HG03196 (cell line): ENCODE measurements at regions not wholly inside any gene's neighbourhood (a gene's known extent, or its start where the extent isn't known, plus 50 kb on each side); places are given as distances from the start of the nearest gene placed in this dataset.

Source experiments
- ATAC-seq: cut with Tn5 transposase; IDR thresholded peaks from one replicate; pipeline ENCODE4 v1.9.1; 2021; ENCODE audit not compliant: unreplicated experiment

DNA sequence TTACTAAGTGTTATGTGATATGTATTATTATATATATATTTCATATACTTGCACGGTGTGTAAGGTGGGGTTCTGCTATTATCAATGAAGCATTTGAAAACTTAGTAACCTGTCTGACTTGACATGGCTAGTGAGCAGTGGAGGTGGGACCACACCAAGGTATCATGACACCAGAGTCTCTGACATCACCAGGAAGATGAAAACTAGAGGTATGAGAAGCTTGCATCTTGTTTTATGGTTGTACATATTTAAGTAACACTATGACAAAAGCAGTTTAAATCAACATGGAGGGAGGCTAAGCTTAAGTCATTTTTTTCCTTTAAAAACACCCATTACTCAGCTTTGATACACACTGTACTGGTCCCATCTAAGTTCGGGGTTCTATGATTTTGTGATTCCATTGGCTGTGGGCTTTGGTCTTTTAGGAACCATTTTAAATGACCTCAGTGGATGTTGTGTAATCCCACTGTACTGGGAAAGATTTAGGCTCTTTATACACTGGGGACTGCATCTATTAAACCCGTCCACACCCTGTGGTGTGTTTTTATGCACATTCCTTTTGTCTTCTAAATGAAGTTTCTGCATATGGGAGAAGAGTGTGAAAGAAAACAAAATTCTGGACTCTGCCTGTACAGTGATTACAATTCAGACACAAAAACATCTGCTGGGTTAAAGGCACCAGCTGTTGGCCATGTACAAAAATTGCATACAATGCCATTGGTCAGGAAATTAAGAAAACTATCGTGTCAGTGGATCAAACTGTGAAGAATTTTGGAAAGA is 570.6 kb downstream of the SPRY1 start:
- no peak for ATAC-seq

DNA sequence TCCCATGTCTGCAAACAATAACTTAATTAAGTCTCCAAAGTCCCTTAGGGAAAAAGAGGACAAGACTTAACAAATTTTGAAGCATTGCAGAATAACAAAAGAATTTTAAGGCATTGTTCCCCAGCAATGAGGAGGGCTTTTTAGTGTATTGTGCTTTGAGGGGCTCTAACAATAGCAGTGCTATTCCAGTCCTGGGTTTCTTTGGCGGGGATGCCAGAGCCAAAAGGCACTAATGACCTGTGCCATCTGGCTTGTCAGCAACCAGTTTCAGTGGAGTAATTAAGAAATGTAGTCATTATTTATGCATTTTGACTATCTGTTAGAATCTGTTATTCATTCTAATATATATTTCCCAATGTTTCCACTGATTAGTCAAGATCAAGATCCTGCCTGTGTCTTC is 575.4 kb downstream of the SPRY1 start:
- ATAC-seq, result no peak

DNA sequence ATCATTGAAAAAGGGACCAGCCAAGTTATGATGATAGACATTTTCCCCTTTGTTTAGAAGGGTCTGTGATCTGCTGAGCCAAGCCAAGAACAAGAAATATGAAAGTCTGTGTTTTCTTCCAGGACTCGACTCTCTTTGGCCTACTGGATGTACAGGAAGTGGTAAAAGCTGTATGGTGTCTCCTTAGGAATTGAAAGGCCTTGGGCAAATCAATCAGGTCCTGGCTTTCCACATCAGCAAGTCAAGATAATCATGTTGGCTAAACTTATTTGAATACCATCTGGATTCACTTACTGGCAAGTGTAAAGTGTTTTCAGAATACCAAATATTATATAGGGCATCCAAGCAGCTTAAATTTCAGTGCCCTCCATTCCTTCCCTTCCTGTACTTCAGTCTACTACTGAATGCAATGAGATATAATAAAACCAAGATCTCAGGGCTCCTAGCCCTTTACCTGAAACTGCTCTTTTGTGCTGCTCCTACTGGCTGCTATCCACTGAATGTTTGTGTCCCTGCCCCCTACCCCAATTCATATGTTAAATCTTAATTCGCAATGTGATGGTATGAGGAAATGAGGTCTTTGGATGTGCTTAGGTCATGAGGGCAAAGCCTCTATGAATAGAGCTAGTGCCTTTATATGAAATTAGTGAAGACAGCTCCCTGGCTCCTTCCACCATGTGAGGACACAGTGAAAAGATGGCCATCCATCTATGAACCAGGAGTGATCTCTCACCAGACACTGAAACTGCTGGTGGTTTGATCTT is 578.0 kb downstream of the SPRY1 start:
- no peak for ATAC-seq

DNA sequence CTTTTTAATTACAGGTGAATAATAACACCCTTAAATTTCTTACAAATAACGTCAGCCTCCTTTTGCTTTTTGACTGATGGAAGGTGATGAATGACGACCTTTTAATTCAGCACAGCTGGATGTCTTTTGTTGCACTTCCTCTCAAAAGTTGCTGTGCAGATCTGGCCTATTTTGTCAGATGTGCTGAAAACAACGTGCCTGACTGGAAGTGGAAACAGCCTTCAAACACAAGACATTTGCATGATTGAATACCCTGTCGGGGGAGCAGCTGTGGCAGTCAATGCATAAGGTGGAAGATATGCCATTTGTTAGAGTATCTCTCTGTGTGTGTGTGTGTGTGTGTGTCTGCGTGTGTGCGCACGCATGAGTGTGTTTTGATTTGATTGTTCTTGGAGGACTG is 579.7 kb downstream of the SPRY1 start:
- no peak for ATAC-seq

DNA sequence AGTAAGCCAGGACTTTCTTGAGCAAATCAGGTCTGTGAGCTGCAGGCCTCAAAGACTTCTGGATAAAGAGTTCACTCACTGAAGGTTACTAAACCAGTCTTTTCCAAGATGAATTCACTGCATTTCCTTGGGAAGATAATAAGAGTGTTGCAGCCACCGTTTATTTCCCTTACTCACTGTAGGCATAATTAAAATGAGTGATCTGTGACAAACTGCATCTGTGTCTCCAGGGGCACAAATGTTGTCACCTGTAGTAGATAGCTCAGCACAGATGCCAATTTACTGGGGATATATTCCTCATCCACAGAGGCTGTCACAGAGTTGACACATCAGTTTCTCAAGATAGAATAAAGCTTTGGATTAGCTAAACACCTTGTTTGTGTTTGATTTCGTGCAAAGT is 580.2 kb downstream of the SPRY1 start:
- ATAC-seq, result no peak

DNA sequence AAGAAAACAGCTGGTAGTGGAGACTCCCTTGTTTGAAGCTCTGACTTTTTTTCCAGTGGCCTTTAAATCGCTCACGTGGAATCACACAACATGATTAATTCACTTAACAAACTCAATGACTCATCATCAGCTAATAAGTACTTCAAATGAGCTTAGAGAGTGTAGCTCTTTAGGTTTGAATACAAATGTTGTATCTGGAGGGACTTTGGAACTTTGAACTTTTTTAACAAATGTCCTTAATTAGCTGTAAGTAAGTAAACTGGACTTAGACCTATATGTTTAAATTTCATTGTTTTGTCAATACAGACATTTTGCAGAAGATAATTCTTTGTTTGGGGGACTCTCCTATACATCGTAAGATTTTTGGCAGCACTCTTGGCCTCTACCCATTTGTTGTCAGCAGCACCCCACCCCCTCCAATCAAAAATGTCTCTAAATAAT is 581.1 kb downstream of the SPRY1 start:
- no peak for ATAC-seq

DNA sequence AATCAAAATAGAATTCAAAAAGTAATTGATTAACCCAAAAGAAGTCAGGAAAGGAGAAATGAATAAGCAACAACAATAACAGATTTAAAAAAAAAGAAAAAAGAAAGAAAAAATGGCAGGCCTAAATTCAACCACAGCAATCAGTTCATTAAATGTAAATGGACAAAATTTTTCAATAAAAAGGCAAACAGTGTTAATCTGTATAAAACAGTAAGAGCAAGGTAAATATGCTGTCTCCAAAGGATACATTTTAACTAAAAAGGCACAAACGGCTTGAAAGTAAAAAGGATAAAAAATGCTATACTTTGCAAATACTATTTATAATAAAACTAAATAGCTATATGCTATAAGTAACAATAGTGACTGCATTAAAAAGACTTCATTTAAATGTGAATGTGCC is 582.0 kb downstream of the SPRY1 start:
- ATAC-seq, result no peak

DNA sequence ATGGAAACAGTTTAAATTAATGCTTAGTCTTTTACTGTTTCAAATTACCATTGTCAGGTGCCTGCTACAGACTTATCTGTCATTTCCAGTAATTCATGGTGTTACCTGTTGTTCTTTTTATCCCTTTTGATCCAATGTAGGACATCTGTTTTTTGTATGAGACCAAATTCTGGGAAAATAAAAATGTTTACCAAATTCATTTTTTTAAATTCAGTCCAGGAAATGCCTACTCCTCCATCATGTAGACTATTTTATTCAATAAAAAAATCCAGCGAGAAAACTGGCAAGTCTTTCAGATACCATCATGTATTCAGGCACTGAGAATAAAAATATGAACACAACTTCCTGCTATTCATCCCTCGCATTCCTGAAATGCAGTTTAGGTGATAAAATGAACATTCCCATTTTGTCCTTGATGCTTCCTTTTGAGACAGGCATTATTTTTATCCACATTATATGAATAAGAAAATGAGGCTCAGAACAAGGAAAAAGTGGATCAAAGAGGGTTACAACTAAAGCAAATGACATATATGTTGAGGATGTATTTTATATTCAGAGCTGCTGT is 584.2 kb downstream of the SPRY1 start:
- no peak for ATAC-seq

DNA sequence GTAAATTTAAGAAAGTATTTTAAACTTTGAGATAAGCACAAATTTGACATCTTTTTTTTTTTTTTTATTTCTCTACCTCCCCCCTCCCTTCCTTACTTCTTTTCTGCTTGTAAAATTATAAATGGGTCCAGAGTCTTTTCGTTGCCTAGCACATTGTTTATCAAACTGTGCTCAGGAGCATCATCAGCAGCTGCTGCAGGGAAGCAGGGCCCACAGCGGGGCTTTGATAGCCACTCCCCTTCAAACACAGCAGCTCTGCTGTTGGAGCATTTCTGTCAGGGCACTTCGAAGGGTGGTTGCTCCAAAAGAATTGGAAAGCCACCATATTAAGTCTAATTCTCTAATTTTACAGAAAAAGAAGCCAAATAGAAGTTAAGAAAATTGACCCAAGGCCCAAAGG is 588.3 kb downstream of the SPRY1 start:
- no peak for ATAC-seq

DNA sequence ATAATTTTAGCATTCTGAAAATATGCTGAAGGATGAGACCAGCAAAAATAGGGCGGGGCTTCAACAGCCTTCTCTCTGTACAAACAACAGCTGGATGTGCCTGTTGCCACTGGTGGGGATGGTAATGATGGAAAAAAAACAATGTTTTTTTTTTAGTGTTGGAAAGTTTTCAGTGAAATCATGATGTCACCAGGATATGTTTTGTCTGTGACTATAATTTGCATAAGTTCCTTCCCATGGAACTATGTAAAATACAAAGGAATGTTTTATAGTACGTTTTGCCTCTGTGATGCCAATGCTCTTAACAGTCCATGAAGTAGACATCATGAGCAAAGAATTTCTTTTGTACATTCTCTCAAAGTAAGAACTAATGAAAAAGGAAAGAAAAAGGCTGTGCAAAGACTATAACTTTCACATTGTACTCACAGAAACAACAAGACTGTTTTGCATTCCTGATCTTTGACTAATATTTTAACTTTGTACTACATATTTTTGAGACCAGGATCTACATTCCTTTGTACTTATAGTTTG is 589.7 kb downstream of the SPRY1 start:
- ATAC-seq, result no peak

DNA sequence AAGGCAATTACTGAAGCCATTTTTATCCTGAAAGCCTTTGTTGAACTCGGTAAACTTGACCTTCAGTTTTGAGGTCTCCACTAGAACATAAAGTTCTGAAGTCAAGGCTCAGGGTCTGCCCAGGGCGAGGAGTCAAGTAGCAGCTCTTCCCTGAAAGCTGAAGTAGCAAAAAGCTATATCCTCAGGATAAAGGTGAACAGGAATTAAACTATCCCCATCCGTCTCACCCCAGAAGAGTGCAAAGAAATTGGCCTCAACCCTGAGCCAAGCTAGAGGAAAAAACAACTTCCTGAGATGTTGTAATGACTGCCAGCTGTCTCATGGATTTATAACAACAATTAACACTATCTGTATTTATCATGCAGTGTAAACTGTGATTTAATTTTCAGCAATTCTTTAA is 590.8 kb downstream of the SPRY1 start:
- ATAC-seq, result no peak

DNA sequence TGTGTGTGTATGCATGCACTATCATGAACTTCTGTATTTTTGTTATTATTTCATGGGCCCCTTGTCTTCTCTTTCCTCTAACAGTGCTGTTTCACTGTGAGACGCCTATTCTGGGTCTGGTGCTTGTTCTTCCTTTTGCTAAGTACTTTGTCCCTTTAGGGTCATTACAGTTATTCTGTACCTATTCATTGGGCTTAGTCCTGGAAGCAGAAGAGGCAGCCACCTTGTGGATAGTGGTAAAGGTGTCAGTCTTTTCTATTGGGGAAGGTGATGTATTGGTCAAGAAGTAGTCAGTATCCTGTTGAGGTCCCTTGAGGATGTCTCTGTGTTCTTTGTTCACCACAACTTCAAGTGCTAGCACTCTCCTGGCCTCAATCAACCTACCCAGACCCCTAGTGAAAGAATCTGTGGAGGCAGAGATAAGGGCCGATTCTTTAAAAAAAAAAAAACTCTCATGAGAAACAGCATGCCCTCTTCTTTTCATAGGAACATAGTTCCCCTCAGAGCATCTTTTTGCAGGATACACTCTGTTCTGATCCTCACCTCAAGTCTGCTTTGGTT is 593.8 kb downstream of the SPRY1 start:
- ATAC-seq, result no peak

DNA sequence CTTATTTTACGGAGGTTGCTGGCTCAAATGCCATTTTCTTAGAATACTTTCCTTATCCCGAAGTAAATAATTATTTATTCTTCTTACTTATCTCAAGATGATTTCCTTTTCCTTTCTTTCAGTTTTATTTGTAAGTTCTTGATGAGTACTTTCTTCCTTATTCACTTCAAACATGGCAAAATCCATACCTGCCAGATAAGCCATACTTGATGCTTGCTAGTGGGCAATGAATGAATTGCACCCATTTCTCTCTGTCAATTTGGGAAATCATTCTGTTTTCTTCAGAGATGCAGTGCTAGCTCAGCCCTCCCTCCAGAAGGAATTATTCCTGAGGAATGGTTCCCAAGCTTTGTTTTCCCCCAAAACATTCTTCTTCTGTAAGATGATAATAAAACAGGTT is 598.3 kb downstream of the SPRY1 start:
- ATAC-seq, result no peak

DNA sequence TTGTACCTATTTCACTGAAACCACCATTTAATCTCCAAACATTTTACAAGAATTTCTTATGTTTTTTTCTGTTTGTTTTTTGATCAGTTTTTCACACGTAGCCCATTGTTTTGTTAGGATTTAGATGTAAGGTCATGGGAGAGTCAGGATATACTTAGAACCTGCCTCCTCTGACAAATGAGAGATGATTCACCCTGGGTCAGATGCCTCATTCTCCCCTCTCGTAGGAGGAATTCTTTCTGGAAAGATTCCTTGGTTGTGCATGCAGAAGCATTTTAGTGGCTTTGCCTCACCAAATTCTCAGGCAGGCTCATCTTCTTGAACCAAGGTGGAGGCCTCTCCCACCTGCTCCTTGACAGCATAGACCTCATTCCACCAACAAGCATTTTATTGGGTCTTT is 599.3 kb downstream of the SPRY1 start:
- ATAC-seq, result no peak

DNA sequence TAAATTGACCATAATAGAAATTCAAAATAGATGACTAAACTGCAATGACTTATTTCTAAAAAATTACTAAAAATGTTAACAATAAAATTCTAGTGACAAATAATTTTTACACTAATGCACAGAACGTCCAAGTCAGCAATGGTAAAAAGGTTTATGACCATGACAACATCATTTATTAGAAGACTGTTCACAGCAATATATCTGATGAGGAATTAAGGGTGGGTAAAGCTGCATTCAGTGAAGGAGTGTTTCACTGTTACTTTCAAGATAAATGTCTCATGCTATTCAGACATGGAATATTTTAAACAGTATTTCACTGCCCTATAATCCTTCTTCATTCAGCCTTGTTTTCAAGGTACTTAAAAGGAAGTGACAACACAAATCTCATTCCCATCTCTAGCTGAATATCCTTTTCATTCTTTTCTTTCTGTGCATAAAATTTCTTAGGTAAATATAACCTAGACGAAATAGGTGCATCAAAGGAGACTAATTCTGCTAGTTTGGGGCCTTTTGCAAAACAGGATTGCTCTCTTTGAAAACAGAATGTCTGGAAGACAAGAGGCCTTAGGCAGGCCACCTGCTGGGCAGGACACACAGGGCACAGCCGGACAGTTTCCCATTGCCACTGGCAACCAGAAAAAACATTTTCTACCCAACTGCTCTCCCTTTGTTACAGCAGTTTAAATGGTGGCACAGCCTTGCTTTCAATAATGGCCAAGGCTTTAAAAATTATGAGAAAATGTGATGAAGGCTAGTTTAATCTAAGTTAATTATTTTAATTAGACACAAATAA is 600.3 kb downstream of the SPRY1 start:
- ATAC-seq, result no peak

DNA sequence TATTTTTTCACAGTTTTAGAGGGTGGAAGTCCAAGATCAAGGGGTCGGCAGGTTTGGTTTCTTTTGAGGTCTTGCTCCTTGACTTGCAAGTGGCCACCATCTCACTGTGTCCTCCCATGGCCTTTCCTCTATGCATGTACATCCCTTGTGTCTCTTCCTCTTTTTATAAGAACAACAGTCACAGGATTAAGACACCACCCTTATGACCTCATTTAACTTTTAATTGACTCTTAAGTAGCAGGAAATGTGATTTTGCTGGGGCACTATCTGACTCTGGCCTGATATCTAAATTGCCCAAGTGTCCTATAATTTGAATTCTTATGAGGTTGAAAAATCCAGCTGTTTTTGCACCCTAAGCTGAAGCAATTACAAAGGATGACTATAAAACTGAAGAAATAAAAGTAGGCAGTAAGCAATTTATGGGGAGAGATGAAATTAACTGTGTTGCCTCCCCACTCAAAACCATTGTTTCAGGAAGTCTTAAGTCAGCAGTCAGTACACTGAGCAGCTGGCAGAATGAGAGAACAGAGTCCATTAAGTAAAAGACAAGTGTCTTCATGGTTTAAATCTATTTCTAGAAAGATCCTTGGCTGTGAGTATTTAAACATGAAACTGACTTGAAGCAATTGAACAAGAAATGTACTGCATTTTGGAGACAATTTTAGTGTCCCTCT is 601.3 kb downstream of the SPRY1 start:
- no peak for ATAC-seq

DNA sequence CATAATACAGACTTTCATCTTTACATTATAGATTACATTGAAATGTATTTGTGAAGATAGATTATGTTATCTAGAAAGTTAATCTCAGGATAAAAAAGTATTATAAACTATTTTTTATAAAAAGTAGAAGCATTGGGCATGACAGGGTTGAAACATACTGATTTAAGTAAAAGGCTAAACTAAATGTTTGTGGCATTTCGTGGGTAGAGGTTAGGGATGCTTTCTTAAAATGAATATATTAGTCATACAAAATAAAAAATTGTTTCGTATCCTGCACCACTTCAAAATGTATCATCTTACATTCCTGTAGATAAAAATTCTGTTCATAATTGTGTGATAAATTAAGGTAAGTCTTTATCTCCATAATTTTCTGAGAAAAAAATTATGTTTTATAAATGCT is 603.6 kb downstream of the SPRY1 start:
- ATAC-seq, result no peak

DNA sequence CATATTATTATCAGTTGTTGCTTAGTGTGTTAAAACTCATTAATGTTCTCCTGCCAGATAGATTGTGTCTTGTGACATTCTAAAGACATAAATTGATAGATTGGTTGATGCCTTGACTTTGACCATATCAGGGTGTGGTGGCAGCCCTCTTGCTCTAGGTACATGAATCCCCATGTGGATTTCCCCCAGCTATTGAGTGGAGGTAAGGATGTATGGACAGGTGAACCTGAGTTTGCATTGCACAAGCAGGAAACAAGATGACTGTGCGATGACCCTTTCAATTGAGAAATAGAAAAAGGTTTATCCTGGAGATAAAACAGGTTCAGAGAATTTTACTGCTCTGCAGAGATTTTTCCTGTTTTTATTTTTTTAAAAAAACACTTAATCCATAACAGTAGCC is 619.2 kb downstream of the SPRY1 start:
- ATAC-seq, result no peak

DNA sequence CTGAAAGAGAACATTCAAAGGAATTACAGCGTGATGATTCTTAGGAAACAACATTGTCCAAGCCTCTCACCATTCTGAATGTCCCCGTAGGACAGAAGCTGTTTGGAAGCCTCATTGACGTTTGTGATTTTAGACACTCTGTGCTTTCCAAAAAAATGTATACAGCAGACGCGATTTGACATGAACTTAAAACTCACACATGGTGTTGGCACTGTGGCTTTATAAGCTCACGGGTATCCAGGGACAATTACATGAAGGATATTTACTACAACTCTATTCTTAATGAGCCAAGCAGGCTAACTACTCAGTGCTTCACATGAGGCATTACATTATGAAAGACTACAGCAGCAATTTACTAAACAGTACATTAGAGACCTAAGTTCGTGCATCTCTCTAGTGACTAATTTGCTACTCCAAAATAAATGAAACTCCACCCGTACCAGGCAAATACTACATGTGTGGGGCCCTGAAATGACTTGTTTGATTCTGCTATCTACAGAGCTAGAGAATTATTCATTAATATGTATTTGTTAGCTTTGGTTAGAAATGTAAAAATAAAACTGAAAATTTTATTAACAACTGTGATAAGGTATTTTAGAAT is 620.7 kb downstream of the SPRY1 start:
- no peak for ATAC-seq
